ENCODE measurements at regions not wholly inside any gene's neighbourhood (a gene's known extent, or its start where the extent isn't known, plus 50 kb on each side); places are given as distances from the start of the nearest gene placed in this dataset.
"Not testable (repeated sequence)": the region's sequence is repeated elsewhere in the genome, so short reads cannot be mapped to it uniquely, and the experiment has no call there.

- no peak for DNase-seq
- no peak for TF ChIP-seq GATA1 (IDR thresholded peaks at IDR 0.05; ENCODE audit: low read depth, low read length)
- no peak for TF ChIP-seq POLR2A (IDR thresholded peaks at IDR 0.05; ENCODE audit: low read length)
These were observed 149.2 kb downstream of the EMP1 start for GRCh38 chr12:13345722-13346121.

DNA sequence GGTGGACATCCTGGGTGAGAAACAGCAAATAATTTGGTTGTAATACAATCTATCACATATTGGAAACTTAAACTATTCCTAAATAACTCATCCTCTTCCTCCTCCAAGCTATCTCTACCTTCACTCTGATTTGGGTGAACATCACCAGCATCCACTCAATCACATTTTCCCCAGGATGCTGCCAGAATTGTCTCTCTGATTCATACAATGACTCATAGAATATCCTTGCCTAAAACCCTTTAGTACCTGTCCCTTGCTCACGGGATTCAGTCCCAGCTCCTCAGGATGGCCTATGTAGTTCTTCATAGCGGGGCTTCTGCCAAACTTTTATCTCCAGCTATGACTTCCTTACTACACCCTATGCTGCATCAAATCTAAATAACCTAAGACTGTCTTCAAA is 146.8 kb downstream of the EMP1 start:
- TF ChIP-seq GATA1 (IDR thresholded peaks at IDR 0.05; ENCODE audit: low read depth, low read length) (no peak), POLR2A (IDR thresholded peaks at IDR 0.05; ENCODE audit: low read length) (no peak)
- DNase-seq, result no peak

GRCh38 chr12:13342971-13343370 is 146.4 kb downstream of the EMP1 start:
- DNase-seq, result no peak
- TF ChIP-seq GATA1 (IDR thresholded peaks at IDR 0.05; ENCODE audit: low read depth, low read length) (no peak), POLR2A (IDR thresholded peaks at IDR 0.05; ENCODE audit: low read length) (no peak)

- no peak for DNase-seq
- TF ChIP-seq GATA1 (IDR thresholded peaks at IDR 0.05; ENCODE audit: low read depth, low read length) (no peak), POLR2A (IDR thresholded peaks at IDR 0.05; ENCODE audit: low read length) (no peak)
These were observed 143.6 kb downstream of the EMP1 start for GRCh38 chr12:13340149-13340548.

DNA sequence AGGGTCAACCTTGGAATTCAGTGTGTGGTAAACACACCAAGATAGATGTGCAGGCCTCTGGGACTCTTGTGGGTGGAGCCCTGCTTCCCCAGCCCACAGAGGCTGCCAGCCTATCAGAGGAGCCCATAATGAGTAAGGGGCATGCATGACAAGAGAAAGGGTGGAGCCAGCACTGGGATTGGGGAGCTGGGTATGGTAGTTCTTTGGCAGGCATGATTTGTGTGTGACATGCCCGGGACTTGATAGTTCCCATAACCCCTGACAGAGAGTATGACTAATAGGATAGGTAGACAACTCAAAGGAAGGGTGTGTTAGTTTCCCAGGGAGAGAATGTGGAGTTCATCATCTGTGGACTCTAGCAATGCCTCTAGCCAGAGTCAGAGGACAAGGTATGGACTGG is 143.0 kb downstream of the EMP1 start:
- no peak for DNase-seq
- TF ChIP-seq GATA1 (IDR thresholded peaks at IDR 0.05; ENCODE audit: low read depth, low read length) (no peak), POLR2A (IDR thresholded peaks at IDR 0.05; ENCODE audit: low read length) (no peak)

DNA sequence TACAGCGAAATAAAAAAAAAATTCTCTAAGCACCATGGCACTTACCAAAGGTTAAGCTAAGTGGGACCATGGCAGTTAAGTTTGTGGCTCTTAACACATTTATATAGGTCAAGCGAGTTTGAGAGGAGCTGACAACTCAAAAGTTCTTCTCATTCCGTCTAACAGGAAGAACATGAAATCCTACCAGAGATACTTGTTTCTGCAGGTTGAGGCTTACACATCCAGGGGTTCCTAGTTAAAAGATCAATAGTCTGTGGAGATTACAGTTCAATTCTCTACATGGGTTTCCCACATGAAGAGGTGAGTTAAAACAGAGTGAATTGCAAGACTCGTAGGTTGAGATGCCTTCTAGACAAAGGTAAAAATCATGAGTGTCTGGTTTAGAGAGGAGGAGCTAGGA is 142.6 kb downstream of the EMP1 start:
- DNase-seq, result no peak
- no peak for TF ChIP-seq POLR2A (IDR thresholded peaks at IDR 0.05; ENCODE audit: low read length)
- TF ChIP-seq GATA1 (IDR thresholded peaks at IDR 0.05; ENCODE audit: low read depth, low read length), result no peak

DNA sequence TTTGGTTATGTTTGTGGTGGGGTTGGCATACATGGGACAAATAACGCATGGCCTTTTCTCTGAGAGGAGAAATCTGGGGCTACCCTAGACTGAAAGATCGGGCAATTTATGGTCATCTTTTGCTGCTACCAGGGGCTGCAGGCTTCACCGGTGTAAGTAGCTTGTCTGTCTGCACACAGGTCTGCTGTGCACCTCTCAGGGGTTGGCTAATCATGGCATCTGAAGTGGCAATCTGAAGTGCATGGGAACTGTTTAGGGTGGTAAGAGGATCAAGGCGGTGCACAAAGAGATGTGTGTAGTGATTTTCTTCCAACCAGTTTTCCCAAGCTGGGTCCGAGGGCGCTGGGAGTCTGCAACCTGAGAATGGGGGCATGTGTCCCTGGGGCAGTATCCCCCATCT is 141.3 kb downstream of the EMP1 start:
- DNase-seq, result no peak
- TF ChIP-seq GATA1 (IDR thresholded peaks at IDR 0.05; ENCODE audit: low read depth, low read length), result no peak
- no peak for TF ChIP-seq POLR2A (IDR thresholded peaks at IDR 0.05; ENCODE audit: low read length)

- TF ChIP-seq POLR2A (IDR thresholded peaks at IDR 0.05; ENCODE audit: low read length), result no peak
- TF ChIP-seq GATA1 (IDR thresholded peaks at IDR 0.05; ENCODE audit: low read depth, low read length), result no peak
- no peak for DNase-seq
These were observed 139.7 kb downstream of the EMP1 start for GRCh38 chr12:13336216-13336615.

- no peak for DNase-seq
- no peak for TF ChIP-seq POLR2A (IDR thresholded peaks at IDR 0.05; ENCODE audit: low read length)
- no peak for TF ChIP-seq GATA1 (IDR thresholded peaks at IDR 0.05; ENCODE audit: low read depth, low read length)
These were observed 132.0 kb downstream of the EMP1 start for GRCh38 chr12:13328535-13328934.

DNA sequence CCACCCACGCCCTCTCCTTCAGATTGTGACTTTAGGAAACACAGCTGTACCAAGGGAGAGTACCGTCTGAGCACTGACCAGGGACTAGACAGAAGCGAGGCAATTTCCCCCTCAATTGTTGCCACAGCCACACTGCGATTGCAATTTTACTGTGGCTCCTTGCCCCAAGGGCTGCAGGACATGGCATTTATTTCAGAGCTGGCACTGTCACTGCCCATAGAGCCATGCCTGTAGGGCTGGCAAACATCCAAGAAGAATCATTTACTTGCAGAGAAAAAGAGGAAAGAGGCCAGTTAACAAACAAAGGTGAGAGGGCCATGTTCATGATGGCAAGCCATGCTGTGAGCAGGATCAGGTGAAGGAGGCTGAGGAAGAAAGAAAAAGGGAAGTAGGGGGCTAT is 129.6 kb downstream of the EMP1 start:
- DNase-seq, result no peak
- TF ChIP-seq GATA1 (IDR thresholded peaks at IDR 0.05; ENCODE audit: low read depth, low read length) (no peak), POLR2A (IDR thresholded peaks at IDR 0.05; ENCODE audit: low read length) (no peak)

DNA sequence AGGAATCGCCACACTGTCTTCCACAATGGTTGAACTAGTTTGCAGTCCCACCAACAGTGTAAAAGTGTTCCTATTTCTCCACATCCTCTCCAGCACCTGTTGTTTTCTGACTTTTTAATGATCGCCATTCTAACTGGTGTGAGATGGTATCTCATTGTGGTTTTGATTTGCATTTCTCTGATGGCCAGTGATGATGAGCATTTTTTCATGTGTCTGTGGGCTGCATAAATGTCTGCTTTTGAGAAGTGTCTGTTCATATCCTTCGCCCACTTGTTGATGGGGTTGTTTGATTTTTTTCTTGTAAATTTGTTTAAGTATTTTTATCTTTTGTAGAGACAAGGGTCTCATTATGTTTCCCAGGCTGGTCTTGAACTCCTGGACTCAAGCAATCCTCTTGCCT is 128.5 kb downstream of the EMP1 start:
- DNase-seq, result not testable (repeated sequence)

GRCh38 chr12:13318231-13319015 is 121.9 kb downstream of the EMP1 start:
- no peak for DNase-seq

DNA sequence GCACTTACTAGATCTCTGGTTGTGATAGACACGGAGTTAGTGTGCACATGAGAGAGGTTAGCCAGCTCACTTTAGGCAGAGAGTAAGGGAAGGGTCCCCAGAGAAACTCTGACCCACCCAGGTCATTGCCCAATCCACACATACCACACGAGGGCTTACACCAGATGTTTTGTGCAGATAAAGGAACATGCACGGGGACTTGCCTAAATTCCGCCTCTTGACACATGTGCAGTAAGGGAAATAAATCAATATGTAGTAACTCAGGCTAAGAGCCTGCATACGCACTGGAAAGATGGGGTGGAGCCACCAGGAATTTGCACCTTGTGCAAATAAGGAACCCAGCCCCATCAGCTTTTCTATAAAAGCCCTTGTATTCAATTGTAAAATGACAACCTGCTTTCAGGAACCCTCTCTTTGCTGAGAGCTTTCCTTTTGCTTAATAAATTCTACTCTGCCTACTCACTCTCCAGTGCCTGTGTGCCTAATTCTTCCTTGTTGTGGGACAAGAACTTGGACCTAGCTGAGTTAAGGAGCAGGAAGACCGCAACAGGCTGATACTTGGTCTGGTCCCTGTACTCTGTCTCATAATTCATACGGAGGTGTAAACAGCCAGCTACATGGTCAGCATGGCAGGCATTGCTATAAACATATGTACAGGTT is 120.2 kb downstream of the EMP1 start:
- peak; percentile 4 to 34 for DNase-seq
- TF ChIP-seq GATA1 (IDR thresholded peaks at IDR 0.05; ENCODE audit: low read depth, low read length) (no peak), POLR2A (IDR thresholded peaks at IDR 0.05; ENCODE audit: low read length) (no peak)

More at GRCh38 chr12:13318231-13319015, 121.9 kb downstream of the EMP1 start:
- no peak for TF ChIP-seq GATA1 (IDR thresholded peaks at IDR 0.05; ENCODE audit: low read depth, low read length)
- no peak for TF ChIP-seq POLR2A (IDR thresholded peaks at IDR 0.05; ENCODE audit: low read length)

DNA sequence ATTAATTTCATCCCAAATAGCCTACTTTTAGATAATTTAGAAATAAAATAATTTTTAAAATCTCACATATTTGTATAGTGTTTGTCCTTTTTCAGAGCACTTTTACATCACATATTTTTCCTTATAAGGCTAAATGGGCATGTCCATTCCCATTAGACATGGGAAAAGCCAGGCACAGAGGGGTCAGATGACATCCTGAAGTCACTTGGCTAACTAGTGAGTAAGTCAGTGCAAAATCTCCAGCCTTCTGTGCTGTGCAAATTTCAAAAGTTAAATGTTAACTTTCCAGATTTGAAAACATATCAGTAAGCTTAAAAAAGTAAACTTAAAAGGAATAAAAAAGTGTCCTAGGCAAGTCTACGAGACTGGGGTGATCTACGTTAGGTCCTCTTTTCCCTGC is 117.4 kb downstream of the EMP1 start:
- TF ChIP-seq GATA1 (IDR thresholded peaks at IDR 0.05; ENCODE audit: low read depth, low read length) (no peak), POLR2A (IDR thresholded peaks at IDR 0.05; ENCODE audit: low read length) (no peak)

GRCh38 chr12:13311551-13311950 is 115.0 kb downstream of the EMP1 start:
- no peak for TF ChIP-seq GATA1 (IDR thresholded peaks at IDR 0.05; ENCODE audit: low read depth, low read length)
- TF ChIP-seq POLR2A (IDR thresholded peaks at IDR 0.05; ENCODE audit: low read length), result no peak
- DNase-seq, result no peak

More for the DNA sequence above, 117.4 kb downstream of the EMP1 start:
- DNase-seq, result no peak

Measured in erythroblast (primary cell).